ENCODE measurements at regions not wholly inside any gene's neighbourhood (a gene's known extent, or its start where the extent isn't known, plus 50 kb on each side); places are given as distances from the start of the nearest gene placed in this dataset.

DNA sequence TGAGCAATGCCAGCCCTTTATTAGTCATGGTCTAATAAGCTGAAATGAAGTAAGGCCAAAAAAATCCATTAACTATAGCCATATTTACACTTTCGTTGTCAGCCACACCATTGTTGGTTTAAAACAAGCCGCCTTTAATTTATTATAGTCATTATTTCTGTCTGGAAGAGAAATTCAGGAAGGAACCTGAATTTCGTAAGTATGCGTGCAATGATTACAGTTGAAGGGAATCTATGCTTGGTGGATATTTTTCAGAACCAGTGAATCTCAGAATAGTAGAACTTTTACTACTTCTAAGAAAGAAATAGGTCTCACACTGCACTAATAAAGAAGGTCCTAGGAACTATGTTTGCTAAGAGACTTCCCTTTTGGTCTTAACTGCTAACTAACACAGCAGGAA is 59.1 kb downstream of the FAM43A start:
- Histone ChIP-seq H3K27ac (no peak overlapping the region), H3K4me3 (replicated peaks in 1 of 3) (no peak overlapping the region), H3K27me3 (no peaks in the 10 kb centered on the region), H3K4me1 (peaks cover 8% of the 10 kb centered on the region in 2 donors), H3K9me3 (no peaks in the 10 kb centered on the region), H3K36me3 (no peaks in the 10 kb centered on the region)
- TF ChIP-seq, protein P1, sequence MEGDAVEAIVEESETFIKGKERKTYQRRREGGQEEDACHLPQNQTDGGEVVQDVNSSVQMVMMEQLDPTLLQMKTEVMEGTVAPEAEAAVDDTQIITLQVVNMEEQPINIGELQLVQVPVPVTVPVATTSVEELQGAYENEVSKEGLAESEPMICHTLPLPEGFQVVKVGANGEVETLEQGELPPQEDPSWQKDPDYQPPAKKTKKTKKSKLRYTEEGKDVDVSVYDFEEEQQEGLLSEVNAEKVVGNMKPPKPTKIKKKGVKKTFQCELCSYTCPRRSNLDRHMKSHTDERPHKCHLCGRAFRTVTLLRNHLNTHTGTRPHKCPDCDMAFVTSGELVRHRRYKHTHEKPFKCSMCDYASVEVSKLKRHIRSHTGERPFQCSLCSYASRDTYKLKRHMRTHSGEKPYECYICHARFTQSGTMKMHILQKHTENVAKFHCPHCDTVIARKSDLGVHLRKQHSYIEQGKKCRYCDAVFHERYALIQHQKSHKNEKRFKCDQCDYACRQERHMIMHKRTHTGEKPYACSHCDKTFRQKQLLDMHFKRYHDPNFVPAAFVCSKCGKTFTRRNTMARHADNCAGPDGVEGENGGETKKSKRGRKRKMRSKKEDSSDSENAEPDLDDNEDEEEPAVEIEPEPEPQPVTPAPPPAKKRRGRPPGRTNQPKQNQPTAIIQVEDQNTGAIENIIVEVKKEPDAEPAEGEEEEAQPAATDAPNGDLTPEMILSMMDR (IDR thresholded peaks at IDR 0.05), result no peak
- no peak for TF ChIP-seq POLR2A (IDR thresholded peaks at IDR 0.05)
- DNase-seq, result no peak
- WGBS, 2 donors, result 89% methylated on average over 4 of the region's 4 CpGs
- intact Hi-C loops (cut with DNase I), result no loop called here

DNA sequence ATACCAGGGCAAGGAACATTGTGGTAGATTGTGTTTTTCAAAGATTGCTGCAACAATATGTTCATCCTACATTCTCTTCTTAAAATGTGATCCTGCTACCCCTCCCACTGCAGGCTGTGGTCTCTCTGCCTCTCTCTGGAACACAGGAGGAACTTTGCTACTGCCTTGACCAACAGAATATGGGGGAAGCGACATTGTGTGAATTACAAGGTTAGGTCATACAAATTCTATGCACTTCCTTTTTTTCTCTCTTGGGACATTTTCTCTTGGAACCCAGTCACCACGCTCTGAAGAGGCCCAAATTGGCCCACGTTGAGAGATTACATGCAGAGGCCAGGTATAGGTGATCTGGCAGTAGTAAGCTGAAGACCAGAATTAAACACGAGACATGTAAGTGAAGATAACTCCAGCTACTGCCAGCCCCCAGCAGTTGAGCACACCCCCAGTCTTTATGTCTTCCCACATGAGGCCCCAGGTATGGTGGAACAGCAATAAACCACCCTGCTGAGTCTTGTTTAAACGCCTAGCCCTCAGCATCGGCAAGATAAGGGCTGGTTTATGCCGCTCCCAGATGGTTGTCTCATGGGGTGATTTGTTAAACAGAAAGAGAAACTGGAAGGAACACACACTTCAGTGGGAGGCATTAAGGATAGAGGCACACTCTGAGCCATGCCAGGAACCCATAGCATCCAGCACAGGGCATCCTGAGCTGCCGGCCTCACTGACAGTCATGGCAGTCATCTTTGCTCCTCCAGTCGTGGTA is 59.9 kb downstream of the FAM43A start:
- TF ChIP-seq POLR2A (IDR thresholded peaks at IDR 0.05), result no peak
- TF ChIP-seq, protein P1 (IDR thresholded peaks at IDR 0.05), result no peak

DNA sequence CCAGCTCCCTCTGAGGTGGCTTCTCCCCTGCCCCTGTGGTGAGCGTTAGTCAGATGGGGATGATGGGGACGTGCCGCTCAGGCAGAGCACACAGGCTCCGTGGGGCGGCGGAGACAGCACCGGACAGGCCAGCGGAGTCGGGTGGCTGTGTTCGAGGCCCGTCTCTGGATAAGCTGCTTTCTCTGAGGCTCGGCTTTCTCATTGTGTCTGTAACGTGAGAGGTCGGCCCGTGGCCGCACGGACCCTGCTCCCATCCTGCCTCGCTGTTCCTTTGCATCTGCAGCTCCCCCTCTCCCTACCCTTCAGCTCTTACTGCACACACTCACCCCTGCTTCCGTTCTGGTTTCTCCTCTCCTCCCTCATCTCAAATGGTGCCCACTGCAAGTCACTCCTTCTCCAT is 62.5 kb downstream of the FAM43A start:
- WGBS, 2 donors, result 71 to 76% methylated on average over 15 to 19 of the region's 19 CpGs
- no peaks in the 10 kb centered on the region for H3K27me3 ChIP-seq
- no peaks in the 10 kb centered on the region for H3K36me3 ChIP-seq
- DNase-seq, result no peak
- H3K4me1 ChIP-seq, result no peaks in the 10 kb centered on the region
- no peaks in the 10 kb centered on the region for H3K9me3 ChIP-seq
- no peak overlapping the region for H3K27ac ChIP-seq
- TF ChIP-seq, protein P1 (IDR thresholded peaks at IDR 0.05), result no peak
- TF ChIP-seq POLR2A (IDR thresholded peaks at IDR 0.05), result no peak
- no peak overlapping the region for H3K4me3 ChIP-seq (replicated peaks in 1 of 3)
- intact Hi-C loops (cut with DNase I), result no loop called here

More for the DNA sequence above, 59.9 kb downstream of the FAM43A start:
- H3K27ac ChIP-seq, result no peak overlapping the region
- no peaks in the 10 kb centered on the region for H3K36me3 ChIP-seq
- H3K27me3 ChIP-seq, result no peaks in the 10 kb centered on the region
- no peak for DNase-seq
- 88 to 89% methylated on average over 9 of the region's 9 CpGs for WGBS, 2 donors
- no peaks in the 10 kb centered on the region for H3K9me3 ChIP-seq
- intact Hi-C loops (cut with DNase I), result no loop called here
- H3K4me1 ChIP-seq, result peaks cover 7 to 8% of the 10 kb centered on the region in 2 donors
- no peak overlapping the region for H3K4me3 ChIP-seq (replicated peaks in 1 of 3)

DNA sequence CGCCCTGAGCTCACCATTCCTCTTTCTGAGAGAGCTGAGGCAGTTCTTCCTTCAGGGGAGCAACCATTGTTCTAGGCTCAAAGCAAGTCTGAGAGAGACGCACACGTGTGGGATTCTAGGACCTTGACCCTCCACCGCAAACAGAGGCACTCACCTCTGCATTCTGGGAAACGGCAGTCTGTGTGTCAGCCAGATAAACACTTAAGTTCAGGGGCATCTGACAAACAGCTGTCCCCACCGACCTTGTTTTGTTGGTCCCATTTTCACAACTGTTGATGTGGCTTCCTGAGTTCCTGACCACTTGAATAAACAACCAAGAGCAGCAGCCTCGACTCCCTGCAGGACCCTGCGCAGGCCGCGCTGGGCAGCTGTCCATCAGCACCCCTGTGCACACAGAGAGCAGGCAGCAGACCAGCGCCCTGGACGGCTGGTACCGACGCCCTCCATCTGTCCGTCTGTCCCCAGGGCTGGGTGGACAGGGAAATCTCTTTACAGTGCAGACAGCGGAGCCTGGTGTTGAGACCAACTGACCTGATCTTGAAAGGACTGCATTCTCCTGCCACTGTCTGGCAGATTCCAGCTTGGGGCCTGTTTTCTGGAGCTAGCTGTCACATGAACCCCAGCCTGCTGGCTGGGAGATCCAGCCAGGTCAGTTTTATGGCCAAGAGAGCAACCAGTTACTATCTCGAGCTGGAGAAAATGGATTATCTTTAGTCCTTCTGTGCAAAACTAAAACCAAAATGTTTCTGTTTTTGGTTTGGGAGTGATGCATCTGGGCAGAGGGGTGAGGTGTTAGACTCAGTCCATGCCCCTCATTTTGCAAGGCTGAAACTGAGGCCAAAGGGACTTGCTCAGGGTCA is 64.2 kb downstream of the FAM43A start:
- Histone ChIP-seq H3K27ac (no peak overlapping the region), H3K4me3 (replicated peaks in 1 of 3) (no peak overlapping the region), H3K36me3 (no peaks in the 10 kb centered on the region), H3K27me3 (no peaks in the 10 kb centered on the region), H3K4me1 (no peaks in the 10 kb centered on the region), H3K9me3 (no peaks in the 10 kb centered on the region)
- TF ChIP-seq, protein P1 (IDR thresholded peaks at IDR 0.05), result no peak
- no peak for TF ChIP-seq POLR2A (IDR thresholded peaks at IDR 0.05)
- no peak for DNase-seq
- intact Hi-C loops (cut with DNase I), result no loop called here
- WGBS, 2 donors, result 74 to 76% methylated on average over 8 to 17 of the region's 17 CpGs

DNA sequence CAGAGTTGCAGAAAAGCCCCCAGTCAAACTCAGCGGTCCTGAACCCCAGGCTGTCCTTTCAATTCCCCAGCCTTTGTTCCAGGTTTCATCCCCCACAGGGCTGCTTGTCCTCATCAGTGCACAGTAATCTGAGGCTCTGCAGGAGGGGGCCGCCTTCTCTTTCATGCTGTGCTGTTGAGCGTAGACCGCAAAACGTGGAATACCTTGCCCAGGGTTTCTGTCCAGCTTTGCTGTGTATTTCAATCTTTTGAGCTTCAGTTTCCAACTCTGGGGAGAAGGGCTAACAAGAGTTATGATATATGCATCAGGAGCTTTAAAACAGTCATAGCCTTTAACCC is 64.8 kb downstream of the FAM43A start:
- intact Hi-C loops (cut with DNase I), result no loop called here
- no peak for TF ChIP-seq POLR2A (IDR thresholded peaks at IDR 0.05)
- WGBS, 2 donors, result 84 to 95% methylated on average over 5 of the region's 5 CpGs
- H3K4me1 ChIP-seq, result no peaks in the 10 kb centered on the region
- no peak overlapping the region for H3K4me3 ChIP-seq (replicated peaks in 1 of 3)
- no peaks in the 10 kb centered on the region for H3K36me3 ChIP-seq
- no peaks in the 10 kb centered on the region for H3K27me3 ChIP-seq
- H3K27ac ChIP-seq, result no peak overlapping the region
- DNase-seq, result no peak
- no peaks in the 10 kb centered on the region for H3K9me3 ChIP-seq

All from thyroid gland (tissue), 4 donors.